Epithelial cell of proximal tubule (primary cell): ENCODE measurements at regions not wholly inside any gene's neighbourhood (a gene's known extent, or its start where the extent isn't known, plus 50 kb on each side); places are given as distances from the start of the nearest gene placed in this dataset.

ENCODE experiments used
- DNase-seq: peaks from one replicate; pipeline ENCODE4 v3.0.0-alpha.2; 2011; ENCODE audit warnings: low read depth
- H3K4me3 ChIP-seq: 2 replicates; pipeline ENCODE4 v1.5.1; 2011; ENCODE audit warnings: low read depth, mild to moderate bottlenecking, low read length
- CTCF ChIP-seq: conservative IDR thresholded peaks from 2 replicates; pipeline ENCODE4 v1.5.1; 2012; ENCODE audit warnings: low read depth, mild to moderate bottlenecking, low read length

DNA sequence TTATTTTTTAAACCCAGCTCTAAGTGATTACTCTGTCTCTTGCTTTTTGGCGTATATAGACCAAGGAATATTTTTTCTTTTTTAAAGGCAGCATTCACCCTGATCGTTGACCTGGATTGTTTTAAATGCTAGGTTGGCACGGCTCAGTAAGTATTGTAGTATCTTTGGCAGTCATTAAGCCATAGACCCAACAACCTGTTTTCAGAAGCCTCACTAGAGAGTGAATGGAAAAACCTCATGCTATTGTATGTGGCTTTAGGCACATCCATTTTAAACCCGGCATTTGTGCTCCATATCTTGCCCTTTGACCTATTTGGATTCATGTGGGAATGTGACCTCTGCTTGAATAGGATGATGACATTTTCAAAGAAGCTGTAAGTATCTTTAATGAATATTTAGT is 183.9 kb downstream of the SNCA start:
- no peak overlapping the region for H3K4me3 ChIP-seq
- no peak for TF ChIP-seq CTCF
- no peak for DNase-seq

GRCh38 chr4:89645482-89645881 is 191.5 kb downstream of the SNCA start:
- H3K4me3 ChIP-seq = no peak overlapping the region
- no peak for DNase-seq
- no peak for TF ChIP-seq CTCF

DNA sequence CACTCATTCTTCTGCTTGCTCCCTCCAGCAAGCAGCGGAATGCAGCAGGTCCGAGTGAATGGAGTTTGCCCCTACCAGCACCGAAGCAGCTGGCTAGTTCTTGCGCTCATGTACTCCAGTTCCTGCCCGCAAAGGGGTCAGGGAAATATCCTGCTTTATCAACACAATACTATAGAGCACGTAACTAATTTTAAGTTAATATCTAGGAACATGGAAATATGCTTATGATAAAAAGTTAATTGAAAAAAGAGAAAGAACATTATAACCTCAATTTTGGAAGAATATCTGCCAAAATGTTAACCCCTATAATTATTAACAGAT is 195.6 kb downstream of the SNCA start:
- H3K4me3 ChIP-seq = peak overlapping the region; percentile 48
- no peak for TF ChIP-seq CTCF
- no peak for DNase-seq

DNA sequence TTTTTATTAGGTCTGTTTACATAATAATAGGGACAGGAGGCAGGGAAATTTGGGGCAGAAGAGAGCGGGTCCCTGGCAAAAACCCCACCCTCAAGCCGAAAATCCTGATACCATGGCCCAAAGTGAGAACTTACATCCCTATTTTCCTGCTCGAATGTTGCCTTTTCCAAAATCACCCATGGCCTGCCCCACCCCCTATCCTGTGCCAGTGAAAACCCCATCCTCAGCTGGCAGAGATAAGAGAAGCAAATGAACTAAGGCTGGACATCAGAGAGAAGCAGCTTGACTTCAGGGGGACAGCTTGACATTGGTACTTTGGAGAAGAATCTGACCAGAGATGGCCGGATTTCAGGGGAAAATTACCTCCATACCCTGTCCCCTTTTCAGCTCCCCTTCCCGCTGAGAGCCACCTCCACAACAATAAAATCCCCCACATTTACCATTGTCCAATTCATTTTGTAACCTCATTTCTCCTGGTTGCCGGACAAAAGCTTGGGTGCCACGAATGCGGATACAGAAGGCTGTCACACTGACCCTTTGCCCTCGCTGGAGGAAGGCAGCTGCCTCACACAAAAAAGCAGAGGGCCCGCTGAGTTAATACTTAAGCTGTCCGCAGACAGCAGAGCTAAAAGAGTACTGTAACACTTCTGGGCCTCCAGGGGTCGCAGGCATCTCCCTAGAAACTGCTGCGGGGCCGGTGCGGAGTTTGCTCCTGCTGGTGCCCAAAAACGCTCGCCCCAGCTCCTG is 196.2 kb downstream of the SNCA start:
- peak; percentile 81 for TF ChIP-seq CTCF

DNA sequence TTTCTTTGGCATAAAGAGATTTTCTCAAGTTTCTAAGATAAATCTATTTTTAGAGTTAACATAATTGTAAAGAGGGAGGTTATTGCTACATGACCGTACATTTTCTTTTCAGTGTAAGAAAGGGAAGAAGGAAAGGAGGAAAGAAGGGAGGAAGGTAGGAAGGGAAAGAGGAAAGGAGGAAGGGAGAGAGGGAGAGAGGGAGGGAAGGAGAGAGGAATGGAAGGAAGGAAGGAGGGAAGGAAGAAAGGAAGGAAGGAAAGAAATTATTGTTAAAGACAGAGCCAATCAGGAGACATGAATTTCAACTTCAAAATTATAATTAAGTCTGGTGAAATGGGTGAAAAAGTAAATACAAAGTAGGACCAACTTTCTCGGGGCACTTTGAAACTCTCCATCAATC is 197.6 kb downstream of the SNCA start:
- DNase-seq = no peak
- no peak overlapping the region for H3K4me3 ChIP-seq
- no peak for TF ChIP-seq CTCF

More for the DNA sequence above, 196.2 kb downstream of the SNCA start:
- no peak for DNase-seq
- H3K4me3 ChIP-seq = peak overlapping the region; percentile 48

DNA sequence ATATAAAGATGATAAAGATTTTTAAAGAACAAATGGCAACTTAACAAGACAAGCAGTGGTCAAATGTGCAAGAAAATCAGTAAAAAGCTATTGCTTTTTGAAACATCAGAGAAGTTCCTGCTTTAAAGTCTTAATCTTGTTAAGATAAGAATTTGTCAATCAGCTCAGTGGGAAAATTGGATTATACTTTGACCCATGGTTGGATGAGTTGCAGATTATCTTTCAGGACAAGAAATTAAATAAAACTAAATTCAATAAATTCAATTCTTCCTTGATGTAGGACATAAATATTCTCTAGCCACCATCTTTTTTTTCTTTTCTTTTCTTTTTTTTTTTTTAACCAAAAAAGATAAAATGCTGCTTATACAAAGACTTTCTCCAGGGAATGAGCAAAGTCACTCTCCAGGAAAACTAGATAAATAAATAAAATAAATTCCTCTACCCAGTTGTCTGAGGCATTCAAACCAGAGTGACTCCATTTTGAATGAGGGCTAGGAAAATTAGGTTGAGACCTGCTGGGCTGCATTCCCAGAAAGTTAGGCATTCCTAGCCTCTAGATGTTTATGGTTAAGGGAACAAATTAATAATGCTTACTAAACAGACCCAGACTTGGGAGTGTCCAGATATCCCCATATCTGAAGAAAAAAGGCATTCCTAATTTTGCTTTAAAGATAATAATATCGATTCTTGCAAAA is 211.2 kb downstream of the SNCA start:
- DNase-seq = no peak
- no peak for TF ChIP-seq CTCF
- H3K4me3 ChIP-seq = no peak overlapping the region
